Epithelial cell of esophagus (primary cell): ENCODE measurements at regions not wholly inside any gene's neighbourhood (a gene's known extent, or its start where the extent isn't known, plus 50 kb on each side); places are given as distances from the start of the nearest gene placed in this dataset.

Source experiments
- DNase-seq: peaks from one replicate; pipeline ENCODE4 v3.0.0; 2010; ENCODE audit warnings: low read depth
- H3K4me3 ChIP-seq: 2 replicates; pipeline ENCODE4 v1.5.1; 2011; ENCODE audit warnings: mild to moderate bottlenecking, low read length, control low read depth
- CTCF ChIP-seq: IDR thresholded peaks from 2 replicates; pipeline ENCODE4 v1.5.1; 2011; ENCODE audit warnings: low read depth, mild to moderate bottlenecking, low read length, control low read depth, inconsistent platforms; ENCODE audit not compliant: insufficient read depth; ENCODE audit errors: missing control alignments

- no peak for TF ChIP-seq CTCF
- no peak overlapping the region for H3K4me3 ChIP-seq
These were observed 150.8 kb upstream of the SLC44A1 start for GRCh38 chr9:105093685-105094084.

GRCh38 chr9:105098370-105098769 is 146.1 kb upstream of the SLC44A1 start:
- no peak overlapping the region for H3K4me3 ChIP-seq
- no peak for TF ChIP-seq CTCF
- no peak for DNase-seq

More at GRCh38 chr9:105093685-105094084, 150.8 kb upstream of the SLC44A1 start:
- DNase-seq = no peak

- DNase-seq = peak; percentile 83
- TF ChIP-seq CTCF = no peak
- no peak overlapping the region for H3K4me3 ChIP-seq
These were observed 140.7 kb upstream of the SLC44A1 start for GRCh38 chr9:105103776-105104175.

DNA sequence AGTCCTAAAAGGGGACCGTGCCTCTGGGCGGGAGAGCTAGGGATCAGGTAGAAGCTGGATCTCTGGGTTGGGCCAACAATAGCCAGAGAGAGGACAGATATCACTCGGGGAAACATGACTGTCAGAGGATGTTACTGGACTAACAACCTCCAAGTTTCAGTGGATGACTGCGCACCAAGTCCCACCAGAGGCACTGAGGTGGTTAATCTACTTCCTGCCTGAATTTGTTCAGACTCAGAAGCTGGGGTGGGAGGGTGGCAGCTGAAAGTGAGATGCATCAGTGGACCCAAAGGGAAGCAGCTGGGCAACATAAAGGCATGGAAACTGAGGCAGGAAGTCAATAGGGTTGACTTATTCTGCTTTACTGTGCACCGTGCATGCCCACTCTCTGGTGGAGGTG is 130.1 kb upstream of the SLC44A1 start:
- H3K4me3 ChIP-seq = no peak overlapping the region
- no peak for DNase-seq
- no peak for TF ChIP-seq CTCF

DNA sequence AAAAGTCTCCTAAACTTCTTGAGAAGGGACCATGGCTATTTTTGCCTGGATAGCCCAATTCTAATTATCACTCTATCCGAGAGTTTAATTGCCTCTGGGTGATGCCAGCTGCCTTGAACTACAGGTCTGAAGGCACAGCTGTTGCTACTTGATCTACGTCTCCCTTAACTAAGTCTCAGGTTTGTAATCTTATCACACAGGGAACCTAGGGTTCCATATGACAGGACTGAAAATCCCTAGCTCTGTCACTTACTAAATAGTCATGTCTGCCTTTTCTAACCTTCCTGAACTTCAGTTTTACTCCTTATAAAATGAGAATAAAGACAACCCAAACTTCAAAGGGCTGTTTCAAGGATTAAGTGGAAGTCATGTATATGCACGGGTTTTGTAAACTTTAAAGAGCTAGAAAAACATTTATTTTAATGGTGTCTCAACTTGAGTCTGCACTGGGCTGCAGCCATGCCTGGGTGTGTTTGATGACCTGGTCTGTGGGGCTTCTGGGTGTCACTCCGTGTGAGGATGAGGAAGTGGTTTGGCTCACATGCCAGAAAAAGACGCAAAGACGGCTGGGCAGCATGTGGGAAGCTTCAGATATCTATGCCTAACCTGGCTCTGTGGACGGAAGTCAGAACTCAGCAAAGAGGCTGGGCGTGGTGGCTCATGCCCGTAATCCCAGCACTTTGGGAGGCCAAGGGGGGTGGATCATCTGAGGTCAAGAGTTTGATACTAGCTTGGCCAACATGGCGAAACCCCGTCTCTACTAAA is 129.3 kb upstream of the SLC44A1 start:
- TF ChIP-seq CTCF = no peak
- H3K4me3 ChIP-seq = no peak overlapping the region
- DNase-seq = no peak

DNA sequence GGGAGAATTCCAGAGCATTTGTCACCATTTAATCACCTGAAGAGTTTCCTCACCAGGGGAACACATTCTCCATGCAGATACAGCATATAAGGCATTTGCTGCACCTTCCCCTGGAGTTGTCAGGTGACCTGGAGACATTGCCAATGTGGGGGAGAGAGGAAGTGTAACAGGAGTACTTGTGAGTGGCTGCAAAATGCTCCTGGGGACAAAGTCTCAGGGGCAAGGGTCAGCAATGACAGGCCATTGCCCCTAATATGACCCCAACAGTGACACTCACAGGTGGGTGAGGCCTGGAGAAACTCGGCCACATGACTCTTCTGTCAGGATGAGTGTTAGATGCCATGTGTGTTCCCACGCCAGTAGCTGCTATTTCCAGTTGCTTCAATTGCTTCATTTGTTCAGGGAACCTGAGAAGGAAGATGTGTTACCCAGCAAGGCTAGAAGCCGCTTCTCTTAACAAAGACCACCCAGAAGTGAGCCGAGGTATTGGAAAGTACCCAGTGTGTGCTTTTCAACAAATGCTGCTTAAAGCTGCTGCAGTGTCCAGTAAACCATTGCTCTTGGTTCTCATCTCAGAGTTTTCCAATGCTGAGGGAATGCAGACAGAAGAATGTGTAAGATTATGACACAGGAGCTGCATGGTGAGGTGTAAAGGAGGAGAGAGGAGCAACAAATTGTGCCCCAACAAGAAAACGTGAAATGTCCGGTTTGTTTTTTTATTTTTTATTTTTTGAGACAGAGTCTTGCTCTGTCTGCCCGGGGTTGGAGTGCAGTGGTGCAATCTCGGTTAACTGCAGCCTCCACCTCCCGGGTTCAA is 128.2 kb upstream of the SLC44A1 start:
- no peak for TF ChIP-seq CTCF
- DNase-seq = peak; percentile 47
- no peak overlapping the region for H3K4me3 ChIP-seq
